ENCODE measurements at regions not wholly inside any gene's neighbourhood (a gene's known extent, or its start where the extent isn't known, plus 50 kb on each side); places are given as distances from the start of the nearest gene placed in this dataset.
"Not testable (repeated sequence)": the region's sequence is repeated elsewhere in the genome, so short reads cannot be mapped to it uniquely, and the experiment has no call there.

GRCh38 chr4:103385565-103385964, 187.4 kb upstream of the CENPE start:
- not testable (repeated sequence) for H3K27ac Mint-ChIP-seq; H3K4me3 ChIP-seq (ENCODE audit: low read depth, low read length); H3K27ac ChIP-seq (ENCODE audit: insufficient read depth, low read length, poor library complexity, severe bottlenecking); H3K4me3 Mint-ChIP-seq; H3K36me3 ChIP-seq (ENCODE audit: control insufficient read depth, insufficient read depth, low read length); H3K9me3 ChIP-seq (ENCODE audit: control insufficient read depth in 2 of 2, low read length in 2 of 2); H3K27me3 ChIP-seq (ENCODE audit: control insufficient read depth, insufficient read depth, low read length); H3K4me1 Mint-ChIP-seq; DNase-seq; ATAC-seq (ENCODE audit: low read depth in 2 of 2); H3K36me3 Mint-ChIP-seq; H3K4me1 ChIP-seq (ENCODE audit: control insufficient read depth, insufficient read depth, low read length, poor library complexity, severe bottlenecking); H3K27me3 Mint-ChIP-seq
- peaks cover 0 to 18% (median 9%) of the 10 kb centered on the region in 7 donors for H3K9me3 Mint-ChIP-seq

- H3K27me3 ChIP-seq (ENCODE audit: control insufficient read depth, insufficient read depth, low read length): no peaks in the 10 kb centered on the region
- no peak overlapping the region for H3K4me3 Mint-ChIP-seq
- H3K27ac ChIP-seq (ENCODE audit: insufficient read depth, low read length, poor library complexity, severe bottlenecking): no peak overlapping the region
- no peak for ATAC-seq (ENCODE audit: low read depth in 2 of 2)
- H3K4me1 ChIP-seq (ENCODE audit: control insufficient read depth, insufficient read depth, low read length, poor library complexity, severe bottlenecking): no peaks in the 10 kb centered on the region
- H3K27me3 Mint-ChIP-seq: no peaks in the 10 kb centered on the region
- no peak overlapping the region for H3K27ac Mint-ChIP-seq
- peaks cover 0 to 4% (median 0%) of the 10 kb centered on the region in 7 donors for H3K9me3 Mint-ChIP-seq
- H3K36me3 ChIP-seq (ENCODE audit: control insufficient read depth, insufficient read depth, low read length): no peaks in the 10 kb centered on the region
- DNase-seq: no peak
- no peaks in the 10 kb centered on the region for H3K4me1 Mint-ChIP-seq
- no peaks in the 10 kb centered on the region for H3K9me3 ChIP-seq (ENCODE audit: control insufficient read depth in 2 of 2, low read length in 2 of 2)
- no peak overlapping the region for H3K4me3 ChIP-seq (ENCODE audit: low read depth, low read length)
- no peaks in the 10 kb centered on the region for H3K36me3 Mint-ChIP-seq
Measured at GRCh38 chr4:103375278-103375677, 177.1 kb upstream of the CENPE start.

- Mint-ChIP-seq H3K27ac (no peak overlapping the region), H3K4me1 (no peaks in the 10 kb centered on the region)
Measured at GRCh38 chr4:103374758-103375157, 176.6 kb upstream of the CENPE start.

GRCh38 chr4:103374306-103374705, 176.2 kb upstream of the CENPE start:
- no peaks in the 10 kb centered on the region for H3K36me3 Mint-ChIP-seq
- no peak for ATAC-seq (ENCODE audit: low read depth in 2 of 2)
- no peaks in the 10 kb centered on the region for H3K4me1 ChIP-seq (ENCODE audit: control insufficient read depth, insufficient read depth, low read length, poor library complexity, severe bottlenecking)
- no peak overlapping the region for H3K27ac Mint-ChIP-seq
- H3K27ac ChIP-seq (ENCODE audit: insufficient read depth, low read length, poor library complexity, severe bottlenecking): no peak overlapping the region
- no peak overlapping the region for H3K4me3 Mint-ChIP-seq
- DNase-seq: no peak
- no peaks in the 10 kb centered on the region for H3K27me3 Mint-ChIP-seq
- no peaks in the 10 kb centered on the region for H3K9me3 ChIP-seq (ENCODE audit: control insufficient read depth in 2 of 2, low read length in 2 of 2)
- H3K9me3 Mint-ChIP-seq: peaks cover 0 to 4% (median 0%) of the 10 kb centered on the region in 7 donors
- no peaks in the 10 kb centered on the region for H3K4me1 Mint-ChIP-seq
- H3K4me3 ChIP-seq (ENCODE audit: low read depth, low read length): no peak overlapping the region
- no peaks in the 10 kb centered on the region for H3K36me3 ChIP-seq (ENCODE audit: control insufficient read depth, insufficient read depth, low read length)
- H3K27me3 ChIP-seq (ENCODE audit: control insufficient read depth, insufficient read depth, low read length): no peaks in the 10 kb centered on the region

More at GRCh38 chr4:103374758-103375157, 176.6 kb upstream of the CENPE start:
- Histone ChIP-seq H3K9me3 (ENCODE audit: control insufficient read depth in 2 of 2, low read length in 2 of 2) (no peaks in the 10 kb centered on the region), H3K4me1 (ENCODE audit: control insufficient read depth, insufficient read depth, low read length, poor library complexity, severe bottlenecking) (no peaks in the 10 kb centered on the region), H3K36me3 (ENCODE audit: control insufficient read depth, insufficient read depth, low read length) (no peaks in the 10 kb centered on the region), H3K27me3 (ENCODE audit: control insufficient read depth, insufficient read depth, low read length) (no peaks in the 10 kb centered on the region), H3K27ac (ENCODE audit: insufficient read depth, low read length, poor library complexity, severe bottlenecking) (no peak overlapping the region), H3K4me3 (ENCODE audit: low read depth, low read length) (no peak overlapping the region)
- DNase-seq: no peak
- no peaks in the 10 kb centered on the region for H3K27me3 Mint-ChIP-seq
- H3K9me3 Mint-ChIP-seq: peaks cover 0 to 4% (median 0%) of the 10 kb centered on the region in 7 donors
- no peak for ATAC-seq (ENCODE audit: low read depth in 2 of 2)
- H3K4me3 Mint-ChIP-seq: no peak overlapping the region
- H3K36me3 Mint-ChIP-seq: no peaks in the 10 kb centered on the region

- H3K4me3 ChIP-seq (ENCODE audit: low read depth, low read length): no peak overlapping the region
- H3K27ac ChIP-seq (ENCODE audit: insufficient read depth, low read length, poor library complexity, severe bottlenecking): no peak overlapping the region
- H3K36me3 ChIP-seq (ENCODE audit: control insufficient read depth, insufficient read depth, low read length): no peaks in the 10 kb centered on the region
- H3K9me3 ChIP-seq (ENCODE audit: control insufficient read depth in 2 of 2, low read length in 2 of 2): no peaks in the 10 kb centered on the region
- ATAC-seq (ENCODE audit: low read depth in 2 of 2): no peak
- no peaks in the 10 kb centered on the region for H3K27me3 ChIP-seq (ENCODE audit: control insufficient read depth, insufficient read depth, low read length)
- no peaks in the 10 kb centered on the region for H3K27me3 Mint-ChIP-seq
- DNase-seq: no peak
- no peaks in the 10 kb centered on the region for H3K36me3 Mint-ChIP-seq
- no peaks in the 10 kb centered on the region for H3K4me1 ChIP-seq (ENCODE audit: control insufficient read depth, insufficient read depth, low read length, poor library complexity, severe bottlenecking)
- H3K4me1 Mint-ChIP-seq: no peaks in the 10 kb centered on the region
- no peaks in the 10 kb centered on the region for H3K9me3 Mint-ChIP-seq
- H3K4me3 Mint-ChIP-seq: no peak overlapping the region
- no peak overlapping the region for H3K27ac Mint-ChIP-seq
Measured at GRCh38 chr4:103372002-103372558, 173.9 kb upstream of the CENPE start.

- DNase-seq (no peak), ATAC-seq (ENCODE audit: low read depth in 2 of 2) (no peak)
- Histone ChIP-seq H3K9me3 (ENCODE audit: control insufficient read depth in 2 of 2, low read length in 2 of 2) (no peaks in the 10 kb centered on the region), H3K4me3 (ENCODE audit: low read depth, low read length) (no peak overlapping the region), H3K4me1 (ENCODE audit: control insufficient read depth, insufficient read depth, low read length, poor library complexity, severe bottlenecking) (no peaks in the 10 kb centered on the region), H3K36me3 (ENCODE audit: control insufficient read depth, insufficient read depth, low read length) (no peaks in the 10 kb centered on the region), H3K27ac (ENCODE audit: insufficient read depth, low read length, poor library complexity, severe bottlenecking) (no peak overlapping the region), H3K27me3 (ENCODE audit: control insufficient read depth, insufficient read depth, low read length) (no peaks in the 10 kb centered on the region)
- no peaks in the 10 kb centered on the region for H3K36me3 Mint-ChIP-seq
- H3K27ac Mint-ChIP-seq: no peak overlapping the region
- H3K4me1 Mint-ChIP-seq: no peaks in the 10 kb centered on the region
- no peaks in the 10 kb centered on the region for H3K27me3 Mint-ChIP-seq
- no peak overlapping the region for H3K4me3 Mint-ChIP-seq
- H3K9me3 Mint-ChIP-seq: peaks cover 0 to 2% (median 0%) of the 10 kb centered on the region in 7 donors
Measured at GRCh38 chr4:103370336-103370735, 172.2 kb upstream of the CENPE start.

- Mint-ChIP-seq H3K27ac (no peak overlapping the region), H3K4me3 (no peak overlapping the region), H3K4me1 (no peaks in the 10 kb centered on the region), H3K36me3 (no peaks in the 10 kb centered on the region), H3K27me3 (no peaks in the 10 kb centered on the region), H3K9me3 (peaks cover 0 to 10% (median 6%) of the 10 kb centered on the region in 7 donors)
- H3K4me1 ChIP-seq (ENCODE audit: control insufficient read depth, insufficient read depth, low read length, poor library complexity, severe bottlenecking): no peaks in the 10 kb centered on the region
- H3K27me3 ChIP-seq (ENCODE audit: control insufficient read depth, insufficient read depth, low read length): no peaks in the 10 kb centered on the region
- no peaks in the 10 kb centered on the region for H3K36me3 ChIP-seq (ENCODE audit: control insufficient read depth, insufficient read depth, low read length)
- H3K9me3 ChIP-seq (ENCODE audit: control insufficient read depth in 2 of 2, low read length in 2 of 2): no peaks in the 10 kb centered on the region
- DNase-seq: no peak
- no peak for ATAC-seq (ENCODE audit: low read depth in 2 of 2)
- H3K27ac ChIP-seq (ENCODE audit: insufficient read depth, low read length, poor library complexity, severe bottlenecking): no peak overlapping the region
- H3K4me3 ChIP-seq (ENCODE audit: low read depth, low read length): no peak overlapping the region
Measured at GRCh38 chr4:103365285-103365684, 167.1 kb upstream of the CENPE start.

GRCh38 chr4:103364083-103364482, 165.9 kb upstream of the CENPE start:
- H3K4me3 ChIP-seq (ENCODE audit: low read depth, low read length): no peak overlapping the region
- peaks cover 0 to 6% of the 10 kb centered on the region in 2 experiments for H3K9me3 ChIP-seq (ENCODE audit: control insufficient read depth in 2 of 2, low read length in 2 of 2)
- H3K36me3 Mint-ChIP-seq: no peaks in the 10 kb centered on the region
- H3K4me1 ChIP-seq (ENCODE audit: control insufficient read depth, insufficient read depth, low read length, poor library complexity, severe bottlenecking): no peaks in the 10 kb centered on the region
- H3K4me3 Mint-ChIP-seq: no peak overlapping the region
- no peaks in the 10 kb centered on the region for H3K36me3 ChIP-seq (ENCODE audit: control insufficient read depth, insufficient read depth, low read length)
- no peak overlapping the region for H3K27ac ChIP-seq (ENCODE audit: insufficient read depth, low read length, poor library complexity, severe bottlenecking)
- H3K27me3 Mint-ChIP-seq: peaks cover 3% of the 10 kb centered on the region
- ATAC-seq (ENCODE audit: low read depth in 2 of 2): no peak
- H3K4me1 Mint-ChIP-seq: no peaks in the 10 kb centered on the region
- no peak for DNase-seq
- H3K27me3 ChIP-seq (ENCODE audit: control insufficient read depth, insufficient read depth, low read length): no peaks in the 10 kb centered on the region
- peaks cover 0 to 17% (median 8%) of the 10 kb centered on the region in 7 donors for H3K9me3 Mint-ChIP-seq
- no peak overlapping the region for H3K27ac Mint-ChIP-seq

Measured in CD4-positive, CD25-positive, alpha-beta regulatory T cell (primary cell).